K562 (cell line): ENCODE measurements at regions not wholly inside any gene's neighbourhood (a gene's known extent, or its start where the extent isn't known, plus 50 kb on each side); places are given as distances from the start of the nearest gene placed in this dataset.

Source experiments
- ATAC-seq: fragments of 200-7000 bp; cut with Tn5 transposase; 3 replicates; pipeline ENCODE4 v1.9.1; 2020; ENCODE audit warnings: moderate library complexity
- BruUV-seq: library from RNA; stranded (reverse); fragments of 400-500 nt; replicated peaks from 2 replicates; lab custom pipeline; 2021; lab: Mats Ljungman, UMichigan
- CTCF ChIA-PET: fragments of 300-600 bp; formaldehyde crosslinking; extraction: SDS; loops from one replicate; lab custom pipeline; 2021; ENCODE audit warnings: low intra/inter-chr PET ratio; lab: Yijun Ruan, JAX
- POLR2A ChIA-PET: fragments of 300-600, 350-650 bp; sonication (Branson Sonifier 250); formaldehyde crosslinking; extraction: SDS; loops from one replicate; lab custom pipeline; 2021; ENCODE audit warnings: antibody characterized with exemption, inconsistent platforms; lab: Yijun Ruan, JAX
- DNase-seq, 4 experiments: peaks; one replicate each; pipeline versions ENCODE4 v3.0.0 to v3.0.0-alpha.2; 2011 to 2018; ENCODE audit warnings: low spot score in 3 of 4, mixed read lengths in 3 of 4; ENCODE audit errors: extremely low read depth in 1 of 4
- FAIRE-seq: peaks from 2 replicates; lab custom pipeline; 2011; peaks lifted over from hg19 to GRCh38; lab: Jason Lieb, UNC
- H2AFZ ChIP-seq: 2 replicates; pipeline ENCODE4 v1.6.0; 2011; ENCODE audit warnings: low read depth, low read length, control low read depth, inconsistent platforms
- H3K27ac ChIP-seq: fragments of 200-600 bp; 3 replicates; pipeline ENCODE4 v1.8.0; 2011; ENCODE audit warnings: low read depth, mild to moderate bottlenecking, control low read depth, inconsistent platforms, low read length, moderate library complexity, mixed read lengths; ENCODE audit errors: extremely low read depth
- H3K27me3 ChIP-seq, 2 experiments: fragments of 300-600 bp in 1 of 2; 2 replicates in 1 of 2; 3 replicates in 1 of 2; pipeline versions ENCODE4 v1.6.0 to v1.8.0; 2011; ENCODE audit warnings: inconsistent platforms in 2 of 2, low read length in 2 of 2, mild to moderate bottlenecking in 1 of 2, mixed read lengths in 1 of 2, moderate library complexity in 1 of 2; ENCODE audit not compliant: control insufficient read depth in 2 of 2, insufficient read depth in 2 of 2
- H3K36me3 ChIP-seq: fragments of 300-600 bp; 3 replicates; pipeline ENCODE4 v1.8.0; 2011; ENCODE audit warnings: mild to moderate bottlenecking, low read length, inconsistent platforms; ENCODE audit not compliant: control insufficient read depth, insufficient read depth
- H3K4me1 ChIP-seq, 2 experiments: fragments of 200-600 bp in 1 of 2; replicated peaks in 1 of 2; 2 replicates in 1 of 2; 3 replicates in 1 of 2; pipeline versions ENCODE4 v1.5.1 to v1.8.0; 2011; ENCODE audit warnings: inconsistent platforms in 2 of 2, low read length in 2 of 2, mild to moderate bottlenecking in 1 of 2, mixed read lengths in 1 of 2, moderate library complexity in 1 of 2; ENCODE audit not compliant: control insufficient read depth in 2 of 2, insufficient read depth in 2 of 2
- H3K4me2 ChIP-seq: 2 replicates; pipeline ENCODE4 v1.6.1; 2011; ENCODE audit warnings: low read length, control low read depth, inconsistent platforms, mixed read lengths; ENCODE audit not compliant: insufficient read depth
- H3K4me3 ChIP-seq: fragments of 200-600 bp; sonication (generic), shearing (Covaris generic); 2 replicates; pipeline ENCODE4 v1.5.1; 2016; ENCODE audit warnings: control low read depth, inconsistent platforms
- H3K79me2 ChIP-seq: fragments of 200-600 bp; 3 replicates; pipeline ENCODE4 v1.8.0; 2011; ENCODE audit warnings: low read length, inconsistent platforms; ENCODE audit not compliant: control insufficient read depth, insufficient read depth
- H3K9ac ChIP-seq, 2 experiments: 2 replicates each; pipeline versions ENCODE4 v1.6.0 to v1.6.1; 2011; ENCODE audit warnings: low read depth in 2 of 2, low read length in 2 of 2, control low read depth in 1 of 2, inconsistent platforms in 1 of 2, mild to moderate bottlenecking in 1 of 2, mixed read lengths in 1 of 2; ENCODE audit not compliant: insufficient read depth in 1 of 2
- H3K9me1 ChIP-seq: one replicate; pipeline ENCODE4 v1.6.0; 2011; ENCODE audit warnings: inconsistent platforms, mild to moderate bottlenecking, low read length, moderate library complexity; ENCODE audit not compliant: control insufficient read depth, insufficient read depth
- H3K9me3 ChIP-seq: replicated peaks from 2 replicates; pipeline ENCODE4 v1.5.1; 2011; ENCODE audit warnings: low read depth, low read length, inconsistent platforms; ENCODE audit not compliant: control insufficient read depth, insufficient read depth
- H4K20me1 ChIP-seq: replicated peaks from 2 replicates; pipeline ENCODE4 v1.6.1; 2011; ENCODE audit warnings: low read length, inconsistent platforms, mixed read lengths; ENCODE audit not compliant: control insufficient read depth, insufficient read depth
- CAMTA2 ChIP-seq: fragments of 250-450 bp; sonication (Bioruptor Pico); conservative IDR thresholded peaks from 2 replicates; pipeline ENCODE4 v1.5.1; 2022
- CSDE1 ChIP-seq, 2 experiments: fragments of 450-650 bp; IDR thresholded peaks; 2 replicates each; pipeline ENCODE4 v1.6.1; 2016; ENCODE audit warnings: mild to moderate bottlenecking in 1 of 2
- DACH1 ChIP-seq: fragments of 450-650 bp; IDR thresholded peaks from 2 replicates; pipeline ENCODE4 v1.6.1; 2018; ENCODE audit not compliant: partially characterized antibody
- MED1 ChIP-seq: sonication (generic); formaldehyde crosslinking; IDR thresholded peaks from 2 replicates; pipeline ENCODE4 v1.8.1; 2023; ENCODE audit warnings: missing genetic modification reagents, borderline replicate concordance
- NCOA6 ChIP-seq: fragments of 450-650 bp; IDR thresholded peaks from 2 replicates; pipeline ENCODE4 v1.6.1; 2017; ENCODE audit warnings: mild to moderate bottlenecking
- NR3C1 ChIP-seq: sonication (generic); formaldehyde crosslinking; IDR thresholded peaks from 2 replicates; pipeline ENCODE4 v1.8.1; 2022; ENCODE audit warnings: missing genetic modification reagents
- PHF8 ChIP-seq: fragments of 200-600 bp; sonication (generic); IDR thresholded peaks from 2 replicates; pipeline ENCODE4 v1.6.1; 2012; ENCODE audit warnings: mixed run types, mild to moderate bottlenecking, inconsistent platforms, low read length, moderate library complexity, borderline replicate concordance
- RBFOX2 ChIP-seq: fragments of 200-400 bp; formaldehyde crosslinking; IDR thresholded peaks from 2 replicates; pipeline ENCODE4 v1.6.1; 2017; ENCODE audit warnings: low read depth, mild to moderate bottlenecking, low read length, moderate library complexity
- RFX5 ChIP-seq: IDR thresholded peaks from 2 replicates; pipeline ENCODE4 v1.6.1; 2011; ENCODE audit warnings: low read depth, mild to moderate bottlenecking, improper control_type of control experiment, low read length
- SMAD3 ChIP-seq: fragments of 450-650 bp; formaldehyde crosslinking; conservative IDR thresholded peaks from 2 replicates; pipeline ENCODE4 v1.4.0; 2020; ENCODE audit warnings: mild to moderate bottlenecking
- SMARCE1 ChIP-seq: fragments of 450-650 bp; IDR thresholded peaks from 2 replicates; pipeline ENCODE4 v1.7.1; 2016; ENCODE audit warnings: mild to moderate bottlenecking
- SMC3 ChIP-seq: conservative IDR thresholded peaks from 2 replicates; pipeline ENCODE4 v1.6.1; 2011; ENCODE audit warnings: low read depth, low read length, improper control_type of control experiment; ENCODE audit not compliant: insufficient read depth
- TGIF2 ChIP-seq: sonication (generic); formaldehyde crosslinking; IDR thresholded peaks from 2 replicates; pipeline ENCODE4 v1.8.1; 2022; ENCODE audit warnings: mild to moderate bottlenecking, missing genetic modification reagents, moderate library complexity
- YY1 ChIP-seq, 3 experiments: IDR thresholded peaks; 2 replicates each; pipeline ENCODE4 v1.6.1; 2011; ENCODE audit warnings: low read length in 2 of 3, mild to moderate bottlenecking in 2 of 3, moderate library complexity in 2 of 3, borderline replicate concordance in 1 of 3, control low read depth in 1 of 3, low read depth in 1 of 3; ENCODE audit not compliant: insufficient read depth in 3 of 3, insufficient replicate concordance in 2 of 3, control insufficient read depth in 1 of 3, insufficient read length in 1 of 3; ENCODE audit errors: extremely low read depth in 1 of 3
- ZNF57 ChIP-seq: fragments of 450-650 bp; formaldehyde crosslinking; IDR thresholded peaks from 2 replicates; pipeline ENCODE4 v1.4.0; 2020; ENCODE audit warnings: mild to moderate bottlenecking, moderate library complexity
- WGBS: fragments of 100-300 bp; shearing (Covaris generic); methylation state at CpG from one replicate; pipeline ENCODE4 v1.1.6; 2016; ENCODE audit warnings: low coverage, mixed read lengths; ENCODE audit not compliant: insufficient coverage; ENCODE audit errors: missing lambda C conversion rate; 5-methylcytosine and 5-hydroxymethylcytosine counted together
- in situ Hi-C: fragments of 300-500 bp; cut with MboI; formaldehyde crosslinking; loops from 4 replicates; pipeline ENCODE4 v1.15.0; 2018; ENCODE audit warnings: inconsistent platforms, mixed read lengths
- intact Hi-C: fragments of 100-400 bp; cut with micrococcal nuclease; formaldehyde crosslinking; loops from 2 replicates; pipeline ENCODE4 v1.14.2; 2022
- TF ChIP-seq, protein P1 (sequence below), 2 experiments: fragments of 250-450 bp in 1 of 2; fragments of 450-650 bp in 1 of 2; sonication (Bioruptor Pico) in 1 of 2; IDR thresholded peaks; 2 replicates each; pipeline versions ENCODE4 v1.6.1 to v1.8.0; 2016 to 2021; ENCODE audit warnings: mild to moderate bottlenecking in 2 of 2, moderate library complexity in 2 of 2, missing compliant biosample characterization in 1 of 2, missing genetic modification characterization in 1 of 2
- TF ChIP-seq, protein P2 (sequence below): sonication (generic); formaldehyde crosslinking; IDR thresholded peaks from 2 replicates; pipeline ENCODE4 v1.8.0; 2022; ENCODE audit warnings: mild to moderate bottlenecking, missing genetic modification reagents
- TF ChIP-seq, protein P3 (sequence below): fragments of 250-450 bp; sonication (Bioruptor Pico); IDR thresholded peaks from 2 replicates; pipeline ENCODE4 v1.9.0; 2021; ENCODE audit warnings: mild to moderate bottlenecking
- TF ChIP-seq, protein P4 (sequence below), 2 experiments: fragments of 200-800 bp in 1 of 2; sonication (Bioruptor generic) in 1 of 2; sonication (generic) in 1 of 2; formaldehyde crosslinking in 1 of 2; IDR thresholded peaks in 1 of 2; conservative IDR thresholded peaks in 1 of 2; 2 replicates each; pipeline versions ENCODE4 v1.5.0 to v1.6.1; 2016 to 2020; ENCODE audit warnings: missing compliant biosample characterization in 1 of 2, missing genetic modification characterization in 1 of 2, missing genetic modification reagents in 1 of 2

DNA sequence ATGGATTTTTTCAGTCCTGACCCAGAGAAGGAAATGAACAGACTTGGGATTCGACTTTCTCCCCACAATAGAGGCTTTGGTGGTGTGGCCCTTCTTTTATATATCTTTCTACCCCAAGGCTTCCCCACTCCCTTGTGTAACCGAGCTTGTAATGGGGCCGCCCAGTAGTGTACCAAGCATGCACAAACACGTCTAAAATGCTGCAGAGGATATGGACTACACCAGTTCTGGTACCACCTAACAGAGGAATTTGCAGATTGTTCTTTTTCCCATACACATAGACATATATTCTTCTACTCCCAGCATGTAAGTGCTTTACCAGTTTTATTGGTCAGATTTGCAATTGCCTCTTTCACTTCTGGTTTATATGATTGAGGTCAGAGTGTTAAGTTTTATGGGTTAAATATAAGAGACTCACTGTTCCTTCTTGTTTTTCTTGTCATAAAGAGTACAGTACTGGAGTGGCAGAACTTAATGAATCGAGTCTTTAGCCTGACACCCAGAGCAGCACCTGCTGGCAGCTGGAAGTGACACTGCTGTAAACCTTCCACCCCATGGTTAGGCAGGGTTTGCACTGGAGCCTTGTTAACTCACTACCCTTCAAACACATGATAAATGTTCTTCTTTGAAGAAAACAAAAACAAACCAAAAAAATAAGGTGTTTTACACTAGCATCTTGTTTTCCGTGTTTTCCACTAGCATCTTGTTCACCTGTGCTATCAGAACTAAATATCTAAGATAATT lies 198.6 kb downstream of the PTPRC start:
- no TSS peak for BruUV-seq
- 0% methylated on average over 6 of the region's 6 CpGs for WGBS
- POLR2A ChIA-PET = no interaction called here
- TF ChIP-seq, protein P1, sequence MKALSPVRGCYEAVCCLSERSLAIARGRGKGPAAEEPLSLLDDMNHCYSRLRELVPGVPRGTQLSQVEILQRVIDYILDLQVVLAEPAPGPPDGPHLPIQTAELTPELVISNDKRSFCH (CRISPR knock-in tag; IDR thresholded peaks at IDR 0.05) = no peak
- TF ChIP-seq, protein P1 (tag; IDR thresholded peaks at IDR 0.05) = no peak
- no peak for TF ChIP-seq TGIF2 (CRISPR knock-in tag)
- TF ChIP-seq, protein P2, sequence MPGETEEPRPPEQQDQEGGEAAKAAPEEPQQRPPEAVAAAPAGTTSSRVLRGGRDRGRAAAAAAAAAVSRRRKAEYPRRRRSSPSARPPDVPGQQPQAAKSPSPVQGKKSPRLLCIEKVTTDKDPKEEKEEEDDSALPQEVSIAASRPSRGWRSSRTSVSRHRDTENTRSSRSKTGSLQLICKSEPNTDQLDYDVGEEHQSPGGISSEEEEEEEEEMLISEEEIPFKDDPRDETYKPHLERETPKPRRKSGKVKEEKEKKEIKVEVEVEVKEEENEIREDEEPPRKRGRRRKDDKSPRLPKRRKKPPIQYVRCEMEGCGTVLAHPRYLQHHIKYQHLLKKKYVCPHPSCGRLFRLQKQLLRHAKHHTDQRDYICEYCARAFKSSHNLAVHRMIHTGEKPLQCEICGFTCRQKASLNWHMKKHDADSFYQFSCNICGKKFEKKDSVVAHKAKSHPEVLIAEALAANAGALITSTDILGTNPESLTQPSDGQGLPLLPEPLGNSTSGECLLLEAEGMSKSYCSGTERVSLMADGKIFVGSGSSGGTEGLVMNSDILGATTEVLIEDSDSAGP = no peak
- no peak for TF ChIP-seq ZNF57
- TF ChIP-seq SMC3 = no peak
- TF ChIP-seq RBFOX2 = no peak
- TF ChIP-seq NCOA6 = no peak
- no peak for TF ChIP-seq CAMTA2 (CRISPR knock-in tag)
- TF ChIP-seq PHF8 = no peak
- TF ChIP-seq CSDE1 (IDR thresholded peaks at IDR 0.05) = no peak
- TF ChIP-seq, protein P3, sequence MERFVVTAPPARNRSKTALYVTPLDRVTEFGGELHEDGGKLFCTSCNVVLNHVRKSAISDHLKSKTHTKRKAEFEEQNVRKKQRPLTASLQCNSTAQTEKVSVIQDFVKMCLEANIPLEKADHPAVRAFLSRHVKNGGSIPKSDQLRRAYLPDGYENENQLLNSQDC = no peak
- no peak for TF ChIP-seq SMARCE1
- no peak for TF ChIP-seq DACH1
- no peak for TF ChIP-seq YY1 (IDR thresholded peaks at IDR 0.05; ENCODE audit: borderline replicate concordance in 1 of 3, control insufficient read depth in 1 of 3, extremely low read depth in 1 of 3, insufficient read depth in 3 of 3, insufficient read length in 1 of 3, insufficient replicate concordance in 2 of 3, low read depth in 1 of 3, low read length in 2 of 3)
- no peak for TF ChIP-seq SMAD3 (CRISPR knock-in tag)
- TF ChIP-seq, protein P4, sequence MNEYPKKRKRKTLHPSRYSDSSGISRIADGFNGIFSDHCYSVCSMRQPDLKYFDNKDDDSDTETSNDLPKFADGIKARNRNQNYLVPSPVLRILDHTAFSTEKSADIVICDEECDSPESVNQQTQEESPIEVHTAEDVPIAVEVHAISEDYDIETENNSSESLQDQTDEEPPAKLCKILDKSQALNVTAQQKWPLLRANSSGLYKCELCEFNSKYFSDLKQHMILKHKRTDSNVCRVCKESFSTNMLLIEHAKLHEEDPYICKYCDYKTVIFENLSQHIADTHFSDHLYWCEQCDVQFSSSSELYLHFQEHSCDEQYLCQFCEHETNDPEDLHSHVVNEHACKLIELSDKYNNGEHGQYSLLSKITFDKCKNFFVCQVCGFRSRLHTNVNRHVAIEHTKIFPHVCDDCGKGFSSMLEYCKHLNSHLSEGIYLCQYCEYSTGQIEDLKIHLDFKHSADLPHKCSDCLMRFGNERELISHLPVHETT (CRISPR knock-in tag; conservative IDR thresholded peaks at IDR 0.05 in 1 of 2, IDR thresholded peaks at IDR 0.05 in 1 of 2) = no peak
- TF ChIP-seq RFX5 = no peak
- no peak for TF ChIP-seq MED1 (CRISPR knock-in tag)
- TF ChIP-seq NR3C1 = no peak

More for the DNA sequence above, 198.6 kb downstream of the PTPRC start:
- no peak overlapping the region for H3K4me2 ChIP-seq
- intact Hi-C loops = no loop called here
- CTCF ChIA-PET = no interaction called here
- no peak for ATAC-seq
- no peaks in the 10 kb centered on the region for H3K27me3 ChIP-seq
- H3K9me3 ChIP-seq = no peaks in the 10 kb centered on the region; the same call in 1 of the 2 replicates
- in situ Hi-C loops = no loop called here
- H3K4me3 ChIP-seq = no peak overlapping the region
- no peaks in the 10 kb centered on the region for H4K20me1 ChIP-seq
- no peaks in the 10 kb centered on the region for H3K79me2 ChIP-seq
- no peaks in the 10 kb centered on the region for H3K4me1 ChIP-seq
- DNase-seq = no peak
- FAIRE-seq = no peak
- no peaks in the 10 kb centered on the region for H3K36me3 ChIP-seq
- no peak overlapping the region for H2AFZ ChIP-seq
- no peaks in the 10 kb centered on the region for H3K9me1 ChIP-seq
- no peak overlapping the region for H3K27ac ChIP-seq
- H3K9ac ChIP-seq = no peak overlapping the region
